Psoas muscle (tissue), 7 donors: ENCODE measurements at regions not wholly inside any gene's neighbourhood (a gene's known extent, or its start where the extent isn't known, plus 50 kb on each side); places are given as distances from the start of the nearest gene placed in this dataset.

Experiments used
- ATAC-seq, 4 donors: fragments of 200-7000 bp; cut with Tn5 transposase; one replicate each; pipeline ENCODE4 v1.9.1; 2020; ENCODE audit warnings: moderate library complexity in 3 of 4, mild to moderate bottlenecking in 2 of 4
- DNase-seq, 2 donors: peaks; one replicate each; pipeline ENCODE4 v3.0.0-alpha.2; 2020
- H3K27ac ChIP-seq: fragments of 200-600 bp; one replicate; pipeline ENCODE4 v1.8.0; 2022
- H3K27me3 ChIP-seq, 3 donors: fragments of 200-600 bp in 1 of 3; one replicate each; pipeline versions ENCODE4 v1.6.1 to v1.8.0; 2013 to 2022; ENCODE audit warnings: low read length in 2 of 3, mild to moderate bottlenecking in 2 of 3, moderate library complexity in 1 of 3; ENCODE audit not compliant: insufficient read depth in 3 of 3
- H3K36me3 ChIP-seq, 2 donors: fragments of 200-600 bp in 1 of 2; one replicate each; pipeline versions ENCODE4 v1.6.1 to v1.8.0; 2013 to 2022; ENCODE audit warnings: low read depth in 1 of 2, mild to moderate bottlenecking in 1 of 2, moderate library complexity in 1 of 2; ENCODE audit not compliant: insufficient read depth in 1 of 2
- H3K4me1 ChIP-seq: fragments of 200-600 bp; one replicate; pipeline ENCODE4 v1.8.0; 2022
- H3K4me3 ChIP-seq: fragments of 200-600 bp; one replicate; pipeline ENCODE4 v1.8.0; 2022; ENCODE audit warnings: mild to moderate bottlenecking
- H3K9me3 ChIP-seq: fragments of 200-600 bp; one replicate; pipeline ENCODE4 v1.8.0; 2022
- CTCF ChIP-seq: fragments of 200-600 bp; IDR thresholded peaks from one replicate; pipeline ENCODE4 v1.8.0; 2022; ENCODE audit warnings: antibody characterized with exemption
- WGBS, 3 donors: extraction: QIAGEN DNeasy Blood & Tissue Kit; methylation state at CpG; one replicate each; pipeline versions ENCODE4 v1.1.6 to v1.1.7; 2013; 5-methylcytosine and 5-hydroxymethylcytosine counted together
- intact Hi-C, 2 donors: fragments of 100-400 bp; cut with DNase I; formaldehyde crosslinking; loops; one replicate each; pipeline versions ENCODE4 v1.11.0 to v1.14.2; 2022
- donor health status: healthy with polysubstance abuse.
- donor health status: DM: no; HTN: no; CAD: no; lungs with moderate emphysema.
- donor health status: Bipolar disorder and iron deficiency.
- donor health status: healthy.
- donor health status: DM: yes; HTN: yes; CAD: no.
- donor health status: DM: no; HTN: no; CAD: no.
- donor health status: DM: yes; HTN: yes; CAD: no.

- Histone ChIP-seq H3K27ac (no peak overlapping the region), H3K9me3 (no peaks in the 10 kb centered on the region), H3K4me3 (no peak overlapping the region), H3K4me1 (no peaks in the 10 kb centered on the region), H3K36me3 (no peaks in the 10 kb centered on the region), H3K27me3 (peaks cover 0 to 33% (median 0%) of the 10 kb centered on the region in 3 donors)
- TF ChIP-seq CTCF, result no peak
- ATAC-seq (no peak), DNase-seq (no peak)
- intact Hi-C loops, result no loop called here
- 69 to 76% (median 72%) methylated on average over 26 of the region's 26 CpGs for WGBS, 3 donors
Observed at GRCh38 chr18:79625924-79626561, 53.6 kb upstream of the CTDP1 start.

GRCh38 chr18:79626905-79627749 is 52.5 kb upstream of the CTDP1 start:
- Histone ChIP-seq H3K4me3 (no peak overlapping the region), H3K27me3 (peaks cover 0 to 33% (median 0%) of the 10 kb centered on the region in 3 donors), H3K4me1 (no peaks in the 10 kb centered on the region), H3K36me3 (no peaks in the 10 kb centered on the region), H3K27ac (no peak overlapping the region), H3K9me3 (no peaks in the 10 kb centered on the region)
- WGBS, 3 donors, result 81 to 84% (median 84%) methylated on average over 44 to 45 of the region's 45 CpGs
- DNase-seq (peak in 1 of 2 donors; percentile 46), ATAC-seq (no peak)
- TF ChIP-seq CTCF, result no peak
- intact Hi-C loops, result no loop called here

GRCh38 chr18:79627750-79628294 is 51.8 kb upstream of the CTDP1 start:
- H3K4me3 ChIP-seq, result no peak overlapping the region
- no peak for ATAC-seq
- WGBS, 3 donors, result 87 to 89% (median 88%) methylated on average over 19 of the region's 19 CpGs
- no peaks in the 10 kb centered on the region for H3K36me3 ChIP-seq
- no peak for TF ChIP-seq CTCF
- intact Hi-C loops, result no loop called here
- H3K27me3 ChIP-seq, result peaks cover 0 to 33% (median 0%) of the 10 kb centered on the region in 3 donors
- no peaks in the 10 kb centered on the region for H3K4me1 ChIP-seq
- DNase-seq, result no peak
- no peak overlapping the region for H3K27ac ChIP-seq
- H3K9me3 ChIP-seq, result no peaks in the 10 kb centered on the region

- Histone ChIP-seq H3K9me3 (no peaks in the 10 kb centered on the region), H3K27ac (no peak overlapping the region), H3K36me3 (no peaks in the 10 kb centered on the region), H3K4me3 (no peak overlapping the region), H3K27me3 (peaks cover 0 to 33% (median 0%) of the 10 kb centered on the region in 3 donors), H3K4me1 (no peaks in the 10 kb centered on the region)
- ATAC-seq (no peak), DNase-seq (no peak)
- WGBS, 3 donors, result 81 to 86% (median 82%) methylated on average over 31 of the region's 31 CpGs
- TF ChIP-seq CTCF, result no peak
- intact Hi-C loops, result no loop called here
Observed at GRCh38 chr18:79628416-79629248, 51.0 kb upstream of the CTDP1 start.
